ENCODE measurements at regions not wholly inside any gene's neighbourhood (a gene's known extent, or its start where the extent isn't known, plus 50 kb on each side); places are given as distances from the start of the nearest gene placed in this dataset.

DNA sequence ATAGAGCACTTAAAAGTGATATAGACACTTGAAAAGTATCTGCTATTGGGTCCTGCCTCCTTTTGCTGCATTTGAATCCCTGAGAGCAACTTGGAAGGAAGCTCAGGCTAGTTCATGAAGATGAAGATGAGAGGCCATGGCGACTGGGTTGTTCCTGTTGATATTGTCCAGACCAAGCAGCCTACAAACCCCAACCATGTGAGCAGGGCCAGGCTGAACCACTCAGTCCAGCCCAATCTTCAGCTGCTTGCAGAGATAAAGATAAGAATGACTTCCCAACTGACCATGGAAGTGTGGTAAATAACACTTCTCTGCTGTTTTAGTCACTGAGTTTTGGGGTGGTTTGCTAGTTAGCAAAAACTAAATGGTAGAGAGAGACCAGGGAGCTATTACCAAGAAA lies 417.6 kb downstream of the SOX11 start:
- Histone ChIP-seq H3K9me3 (no peaks in the 10 kb centered on the region), H3K4me1 (ENCODE audit: control insufficient read depth in 1 of 2, low read depth in 2 of 2) (no peaks in the 10 kb centered on the region), H3K4me3 (no peak overlapping the region), H3K36me3 (no peaks in the 10 kb centered on the region), H3K27ac (no peak overlapping the region), H3K27me3 (replicated peaks; ENCODE audit: insufficient read depth) (no peaks in the 10 kb centered on the region)
- no peak for ATAC-seq (ENCODE audit: insufficient number of reproducible peaks, low FRiP score, low read depth)
- DNase-seq (ENCODE audit: low spot score), result no peak
- TF ChIP-seq, protein P1, sequence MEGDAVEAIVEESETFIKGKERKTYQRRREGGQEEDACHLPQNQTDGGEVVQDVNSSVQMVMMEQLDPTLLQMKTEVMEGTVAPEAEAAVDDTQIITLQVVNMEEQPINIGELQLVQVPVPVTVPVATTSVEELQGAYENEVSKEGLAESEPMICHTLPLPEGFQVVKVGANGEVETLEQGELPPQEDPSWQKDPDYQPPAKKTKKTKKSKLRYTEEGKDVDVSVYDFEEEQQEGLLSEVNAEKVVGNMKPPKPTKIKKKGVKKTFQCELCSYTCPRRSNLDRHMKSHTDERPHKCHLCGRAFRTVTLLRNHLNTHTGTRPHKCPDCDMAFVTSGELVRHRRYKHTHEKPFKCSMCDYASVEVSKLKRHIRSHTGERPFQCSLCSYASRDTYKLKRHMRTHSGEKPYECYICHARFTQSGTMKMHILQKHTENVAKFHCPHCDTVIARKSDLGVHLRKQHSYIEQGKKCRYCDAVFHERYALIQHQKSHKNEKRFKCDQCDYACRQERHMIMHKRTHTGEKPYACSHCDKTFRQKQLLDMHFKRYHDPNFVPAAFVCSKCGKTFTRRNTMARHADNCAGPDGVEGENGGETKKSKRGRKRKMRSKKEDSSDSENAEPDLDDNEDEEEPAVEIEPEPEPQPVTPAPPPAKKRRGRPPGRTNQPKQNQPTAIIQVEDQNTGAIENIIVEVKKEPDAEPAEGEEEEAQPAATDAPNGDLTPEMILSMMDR (IDR thresholded peaks at IDR 0.05), result no peak

- no peaks in the 10 kb centered on the region for H3K36me3 ChIP-seq
- no peak for ATAC-seq (ENCODE audit: insufficient number of reproducible peaks, low FRiP score, low read depth)
- no peak overlapping the region for H3K27ac ChIP-seq
- no peak overlapping the region for H3K4me3 ChIP-seq
- H3K27me3 ChIP-seq (replicated peaks; ENCODE audit: insufficient read depth), result no peaks in the 10 kb centered on the region
- no peaks in the 10 kb centered on the region for H3K9me3 ChIP-seq
- no peak for DNase-seq (ENCODE audit: low spot score)
- TF ChIP-seq, protein P1 (IDR thresholded peaks at IDR 0.05), result no peak
- no peaks in the 10 kb centered on the region for H3K4me1 ChIP-seq (ENCODE audit: control insufficient read depth in 1 of 2, low read depth in 2 of 2)
Observed at GRCh38 chr2:6111781-6112261, 419.6 kb downstream of the SOX11 start.

DNA sequence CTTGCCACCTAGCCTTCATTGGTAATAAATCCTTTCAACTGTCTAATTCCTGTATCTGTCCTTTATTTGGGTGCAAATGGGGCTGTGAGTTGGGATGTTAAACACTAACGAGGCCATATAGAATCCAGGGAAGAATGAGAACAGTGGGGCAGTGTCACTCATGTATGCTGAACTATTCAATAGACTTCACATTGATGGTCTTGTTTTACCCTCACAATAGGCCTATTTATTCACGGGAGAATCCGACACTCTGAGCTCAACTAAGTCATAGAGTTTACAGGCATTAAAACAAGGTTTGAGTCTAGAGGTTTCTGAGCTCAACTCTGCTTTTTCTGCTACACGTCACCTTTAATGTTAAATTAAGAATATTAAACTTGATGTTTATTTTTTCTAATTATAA lies 421.6 kb downstream of the SOX11 start:
- no peaks in the 10 kb centered on the region for H3K4me1 ChIP-seq (ENCODE audit: control insufficient read depth in 1 of 2, low read depth in 2 of 2)
- no peak overlapping the region for H3K27ac ChIP-seq
- ATAC-seq (ENCODE audit: insufficient number of reproducible peaks, low FRiP score, low read depth) (no peak), DNase-seq (ENCODE audit: low spot score) (no peak)
- H3K27me3 ChIP-seq (replicated peaks; ENCODE audit: insufficient read depth), result no peaks in the 10 kb centered on the region
- TF ChIP-seq, protein P1 (IDR thresholded peaks at IDR 0.05), result no peak
- no peak overlapping the region for H3K4me3 ChIP-seq
- H3K36me3 ChIP-seq, result no peaks in the 10 kb centered on the region
- no peaks in the 10 kb centered on the region for H3K9me3 ChIP-seq

DNA sequence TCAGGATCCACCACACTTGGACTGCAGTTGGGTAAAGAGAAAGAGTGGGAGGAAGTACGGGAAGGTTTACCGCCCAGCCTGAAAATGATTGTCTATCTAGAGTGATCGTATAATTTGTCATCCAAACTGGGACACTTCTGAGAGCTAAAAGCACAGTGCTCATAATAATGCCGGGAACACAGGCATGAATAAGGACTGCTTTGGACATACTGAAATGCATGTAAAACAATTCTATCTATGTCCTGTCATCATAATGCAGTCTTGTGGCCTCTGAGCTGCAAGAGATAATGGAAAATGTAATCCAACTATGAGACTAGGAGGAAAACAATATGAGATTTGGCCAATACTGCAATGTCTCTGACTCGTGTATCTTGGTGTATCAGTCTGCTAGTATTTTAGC lies 435.5 kb downstream of the SOX11 start:
- Histone ChIP-seq H3K4me3 (no peak overlapping the region), H3K27ac (no peak overlapping the region), H3K9me3 (no peaks in the 10 kb centered on the region), H3K36me3 (no peaks in the 10 kb centered on the region), H3K4me1 (ENCODE audit: control insufficient read depth in 1 of 2, low read depth in 2 of 2) (no peaks in the 10 kb centered on the region), H3K27me3 (replicated peaks; ENCODE audit: insufficient read depth) (no peaks in the 10 kb centered on the region)
- TF ChIP-seq, protein P1 (IDR thresholded peaks at IDR 0.05), result no peak
- no peak for ATAC-seq (ENCODE audit: insufficient number of reproducible peaks, low FRiP score, low read depth)
- DNase-seq (ENCODE audit: low spot score), result no peak

DNA sequence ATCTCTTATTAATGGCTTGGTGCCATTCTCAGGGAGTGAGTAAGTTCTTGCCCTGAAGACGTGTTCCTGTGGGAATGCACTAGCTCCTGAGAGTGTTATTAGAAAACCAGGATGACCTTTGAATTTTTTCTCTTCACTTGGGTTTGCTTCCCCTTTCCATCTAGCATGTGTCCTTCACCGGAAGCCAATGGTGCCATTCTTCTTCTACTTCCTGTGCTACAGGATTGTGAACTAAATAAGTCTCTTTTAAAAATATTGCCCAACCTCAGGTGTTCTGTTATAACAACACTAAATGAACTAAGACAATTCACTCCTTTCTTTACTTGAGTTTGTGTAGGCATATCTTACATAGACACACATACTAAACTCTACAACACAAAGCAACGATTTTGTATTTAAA lies 447.0 kb downstream of the SOX11 start:
- no peaks in the 10 kb centered on the region for H3K4me1 ChIP-seq (ENCODE audit: control insufficient read depth in 1 of 2, low read depth in 2 of 2)
- TF ChIP-seq, protein P1 (IDR thresholded peaks at IDR 0.05), result no peak
- ATAC-seq (ENCODE audit: insufficient number of reproducible peaks, low FRiP score, low read depth) (no peak), DNase-seq (ENCODE audit: low spot score) (no peak)
- H3K36me3 ChIP-seq, result no peaks in the 10 kb centered on the region
- H3K27ac ChIP-seq, result no peak overlapping the region
- H3K27me3 ChIP-seq (replicated peaks; ENCODE audit: insufficient read depth), result no peaks in the 10 kb centered on the region
- H3K9me3 ChIP-seq, result no peaks in the 10 kb centered on the region
- no peak overlapping the region for H3K4me3 ChIP-seq
